ENCODE measurements at regions not wholly inside any gene's neighbourhood (a gene's known extent, or its start where the extent isn't known, plus 50 kb on each side); places are given as distances from the start of the nearest gene placed in this dataset.

GRCh38 chr10:104584541-104584940 is 56.5 kb upstream of the SORCS3 start:
- H3K4me3 ChIP-seq (ENCODE audit: low read depth, low read length): no peak overlapping the region
- no peak for TF ChIP-seq CTCF (IDR thresholded peaks at IDR 0.05; ENCODE audit: insufficient read depth, low read depth, low read length)
- DNase-seq (ENCODE audit: low read depth): no peak

- no peak overlapping the region for H3K4me3 ChIP-seq (ENCODE audit: low read depth, low read length)
- no peak for TF ChIP-seq CTCF (IDR thresholded peaks at IDR 0.05; ENCODE audit: insufficient read depth, low read depth, low read length)
- no peak for DNase-seq (ENCODE audit: low read depth)
Observed at GRCh38 chr10:104587751-104588150, 53.3 kb upstream of the SORCS3 start.

GRCh38 chr10:104589431-104589830 is 51.7 kb upstream of the SORCS3 start:
- TF ChIP-seq CTCF (IDR thresholded peaks at IDR 0.05; ENCODE audit: insufficient read depth, low read depth, low read length): no peak
- no peak overlapping the region for H3K4me3 ChIP-seq (ENCODE audit: low read depth, low read length)
- DNase-seq (ENCODE audit: low read depth): no peak

- TF ChIP-seq CTCF (IDR thresholded peaks at IDR 0.05; ENCODE audit: insufficient read depth, low read depth, low read length): no peak
- H3K4me3 ChIP-seq (ENCODE audit: low read depth, low read length): no peak overlapping the region
- DNase-seq (ENCODE audit: low read depth): no peak
Observed at GRCh38 chr10:104589871-104590270, 51.2 kb upstream of the SORCS3 start.
